Esophagus mucosa (tissue), 1 donor: ENCODE measurements at regions not wholly inside any gene's neighbourhood (a gene's known extent, or its start where the extent isn't known, plus 50 kb on each side); places are given as distances from the start of the nearest gene placed in this dataset.
"Not testable (repeated sequence)": the region's sequence is repeated elsewhere in the genome, so short reads cannot be mapped to it uniquely, and the experiment has no call there.

Experiments used
- ATAC-seq: fragments of 200-7000 bp; cut with Tn5 transposase; one replicate; pipeline ENCODE4 v1.9.1; 2020
- donor health status: DM: yes; HTN: yes; CAD: no.

GRCh38 chr5:143524338-143524945 is 121.0 kb upstream of the NR3C1 start:
- ATAC-seq = no peak

- ATAC-seq = no peak
Observed at GRCh38 chr5:143521846-143522400, 118.4 kb upstream of the NR3C1 start.

DNA sequence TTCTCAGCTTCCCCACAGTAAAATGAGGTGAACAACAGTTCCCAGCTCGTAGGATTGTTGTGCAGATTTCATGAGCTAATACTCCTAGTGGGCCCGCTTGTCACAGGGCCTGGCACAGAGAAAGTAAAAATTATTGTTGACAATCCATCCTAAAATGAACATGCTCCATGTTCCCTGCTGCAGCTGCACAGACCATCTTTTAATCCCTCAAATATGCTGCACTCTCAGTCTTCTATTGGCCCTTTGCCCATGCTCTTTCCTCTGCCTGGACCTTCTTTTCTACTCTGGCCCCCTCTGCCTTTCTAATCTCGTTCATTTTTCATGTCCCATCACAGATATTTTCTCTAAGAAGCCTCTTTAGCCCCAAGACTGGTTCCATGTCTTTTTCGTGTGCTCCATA is 117.7 kb upstream of the NR3C1 start:
- ATAC-seq = no peak

- not testable (repeated sequence) for ATAC-seq
Observed at GRCh38 chr5:143519215-143519614, 115.7 kb upstream of the NR3C1 start.

DNA sequence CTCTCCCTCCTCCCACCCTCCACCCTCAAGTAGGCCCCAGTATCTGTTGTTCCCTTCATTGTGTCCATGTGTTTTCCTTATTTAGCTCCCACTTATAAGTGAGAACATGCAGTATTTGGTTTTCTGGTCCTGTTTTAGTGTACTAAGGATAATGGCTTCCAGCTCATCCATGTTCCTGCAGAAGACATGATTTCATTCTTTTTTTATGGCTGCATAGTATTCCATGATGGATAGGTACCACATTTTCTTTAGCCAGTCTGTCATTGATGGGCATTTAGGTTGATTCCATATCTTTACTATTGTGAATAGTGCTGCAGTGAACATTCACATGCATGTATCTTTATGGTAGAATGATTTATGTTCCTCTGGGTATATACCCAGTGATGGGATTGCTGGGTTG is 114.3 kb upstream of the NR3C1 start:
- ATAC-seq = not testable (repeated sequence)

- no peak for ATAC-seq
Observed at GRCh38 chr5:143516249-143516648, 112.8 kb upstream of the NR3C1 start.

DNA sequence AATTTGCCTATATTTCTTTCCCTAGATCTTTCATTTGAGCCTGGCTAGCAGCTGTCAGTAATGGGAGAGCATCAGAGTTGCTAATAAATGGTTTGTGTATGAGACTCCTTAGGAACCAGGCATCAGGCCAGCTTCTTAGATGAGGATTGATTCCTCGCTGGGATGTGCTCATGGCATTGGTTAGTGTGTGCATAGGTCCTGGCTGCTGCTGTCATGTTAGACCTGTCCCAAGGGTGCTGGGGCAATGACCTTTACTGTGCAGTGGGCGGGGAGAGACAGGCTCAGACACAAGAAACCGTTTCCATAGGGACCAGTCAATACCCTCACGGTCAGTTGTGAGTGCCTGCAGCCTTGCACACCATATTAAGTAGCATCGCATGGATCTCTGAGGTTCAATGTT is 112.3 kb upstream of the NR3C1 start:
- ATAC-seq = no peak

DNA sequence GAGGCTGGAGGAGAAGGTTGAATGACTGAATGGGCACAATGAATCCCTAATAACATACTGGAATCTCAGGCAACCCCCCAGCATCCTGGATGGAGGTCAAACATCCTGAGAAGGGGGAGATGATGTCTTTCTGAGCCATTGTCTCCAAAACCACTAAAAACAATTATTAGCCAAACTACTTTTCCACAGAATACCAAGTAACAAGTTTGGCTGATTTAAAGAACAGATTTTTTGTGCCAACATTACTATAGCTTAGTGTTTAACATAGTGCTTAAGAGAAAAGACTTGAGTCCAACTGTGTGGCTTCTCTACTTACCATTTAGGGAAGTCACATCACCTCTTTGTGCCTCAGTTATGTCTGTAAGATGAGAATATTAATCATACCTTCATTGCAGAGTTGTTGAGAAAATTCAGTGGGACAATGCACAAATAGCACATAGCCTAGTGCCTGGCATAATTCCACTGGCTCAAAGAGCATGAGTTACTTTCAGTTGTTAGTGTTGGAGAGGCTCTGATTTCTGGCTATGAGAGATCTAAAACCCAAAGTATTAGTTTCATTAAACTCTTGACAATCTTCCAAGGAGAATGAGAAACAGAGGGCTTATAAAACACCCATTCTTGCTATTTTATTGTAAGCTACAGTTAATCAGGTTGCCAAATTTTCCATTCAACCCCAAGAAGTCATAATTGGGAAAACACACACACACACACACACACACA is 111.3 kb upstream of the NR3C1 start:
- no peak for ATAC-seq

DNA sequence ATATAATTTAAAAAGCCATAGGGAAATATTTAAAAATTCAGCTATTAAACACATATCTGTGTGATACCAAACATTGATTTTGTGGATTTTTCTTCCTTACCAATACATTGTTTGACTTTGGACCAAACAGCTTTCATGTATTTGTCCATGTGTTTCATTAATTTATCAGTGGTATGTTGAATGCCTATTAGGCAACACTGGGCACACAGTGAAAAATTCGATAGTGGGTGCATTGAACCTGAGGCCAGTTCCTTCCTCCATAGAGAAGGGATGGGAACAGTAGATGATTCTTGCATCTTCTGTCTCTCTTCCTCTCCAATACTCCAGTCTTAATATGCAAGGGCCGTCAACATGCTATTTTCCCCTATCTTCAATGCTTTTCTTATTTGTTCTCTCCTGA is 110.2 kb upstream of the NR3C1 start:
- no peak for ATAC-seq

GRCh38 chr5:143511736-143512135 is 108.2 kb upstream of the NR3C1 start:
- ATAC-seq = no peak

DNA sequence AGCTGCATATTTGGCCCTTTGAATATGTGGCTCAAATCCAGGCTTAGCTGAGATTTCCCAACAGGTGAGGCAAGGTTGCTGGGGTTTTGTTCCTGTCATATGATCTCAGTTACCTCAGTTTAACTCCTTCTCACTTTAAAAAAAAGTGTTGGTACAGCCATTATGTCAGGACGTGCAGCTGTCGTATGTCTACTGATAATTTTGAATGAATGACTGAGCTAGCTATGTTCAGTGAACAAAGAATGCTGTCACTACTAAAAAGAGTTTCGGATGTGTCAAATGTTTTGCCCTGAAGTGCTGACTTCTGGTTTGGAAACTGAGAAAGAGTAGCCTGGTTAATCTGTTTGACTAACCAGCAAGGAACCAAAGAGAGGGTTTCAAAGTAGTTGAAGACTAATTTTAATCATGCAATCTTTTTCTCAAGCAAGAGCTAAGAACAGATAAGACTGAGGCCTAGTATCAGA is 106.3 kb upstream of the NR3C1 start:
- peak; percentile 34 for ATAC-seq

GRCh38 chr5:143506836-143507552 is 103.5 kb upstream of the NR3C1 start:
- ATAC-seq = peak; percentile 88

DNA sequence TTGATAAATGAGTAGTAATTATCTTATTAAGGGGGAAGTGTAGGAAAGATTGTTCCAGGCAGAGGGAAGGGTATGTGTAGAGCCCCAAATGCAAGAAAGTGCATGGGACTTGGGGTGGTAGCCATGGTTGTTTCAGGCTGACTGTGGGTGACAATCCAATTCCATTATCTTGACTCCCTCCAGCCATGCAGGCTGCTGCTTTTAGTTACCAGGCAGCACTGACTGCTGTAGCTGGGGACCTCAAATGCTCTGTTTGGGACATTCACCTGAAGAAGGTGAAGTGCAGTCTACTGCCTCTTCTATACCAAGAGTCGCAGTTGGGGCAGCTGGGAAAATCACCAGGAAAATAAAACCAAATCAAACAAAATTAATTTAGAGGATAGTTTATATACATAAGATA is 102.4 kb upstream of the NR3C1 start:
- no peak for ATAC-seq

DNA sequence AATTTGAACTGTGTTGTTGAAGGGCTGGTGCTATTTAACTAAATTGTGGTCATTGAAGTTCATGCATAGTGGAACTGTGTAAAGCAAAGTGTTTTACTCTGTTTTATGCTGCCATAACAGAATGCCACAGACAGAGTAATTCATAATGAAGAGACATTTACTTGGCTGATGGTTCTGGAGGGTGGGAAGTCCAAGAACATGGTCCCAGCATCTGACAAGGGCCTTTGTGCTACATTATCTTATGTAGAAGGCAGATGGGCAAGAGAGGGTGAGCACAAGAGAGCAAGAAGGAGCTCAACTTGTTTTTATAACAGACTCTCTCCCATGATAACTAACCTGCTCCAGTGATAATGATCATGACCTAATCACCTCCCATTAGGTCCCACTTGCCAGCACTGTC is 101.9 kb upstream of the NR3C1 start:
- no peak for ATAC-seq

GRCh38 chr5:143501310-143502044 is 98.0 kb upstream of the NR3C1 start:
- no peak for ATAC-seq

DNA sequence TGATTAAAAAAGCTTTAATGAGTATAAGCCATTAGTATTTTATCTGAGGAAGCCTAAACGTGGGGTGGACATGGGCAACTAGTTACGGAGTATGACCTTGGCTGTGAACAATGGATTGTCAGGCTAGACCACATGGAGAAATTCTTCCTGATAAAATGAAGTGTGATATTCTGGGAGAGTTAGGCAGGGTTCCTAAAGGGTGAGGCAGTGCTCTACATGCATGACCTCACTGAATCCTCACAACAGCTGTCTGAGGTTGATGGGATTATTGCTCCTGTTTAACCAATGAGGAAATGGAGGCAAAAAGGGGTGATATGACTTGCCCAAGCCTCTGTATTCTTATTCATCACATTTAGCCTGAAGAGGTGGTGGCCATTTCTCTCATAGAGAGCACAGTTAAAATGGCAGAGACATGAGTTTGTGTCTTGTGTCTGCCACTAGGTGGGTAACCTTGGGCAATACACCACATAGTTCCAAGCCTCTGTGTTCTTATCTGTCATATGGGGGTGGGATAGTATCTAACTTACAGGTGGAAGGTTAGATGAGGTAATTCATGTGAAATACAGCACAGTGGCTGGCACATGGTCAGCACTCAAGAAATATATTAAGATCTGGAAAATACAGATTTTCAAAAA is 96.1 kb upstream of the NR3C1 start:
- ATAC-seq = no peak

DNA sequence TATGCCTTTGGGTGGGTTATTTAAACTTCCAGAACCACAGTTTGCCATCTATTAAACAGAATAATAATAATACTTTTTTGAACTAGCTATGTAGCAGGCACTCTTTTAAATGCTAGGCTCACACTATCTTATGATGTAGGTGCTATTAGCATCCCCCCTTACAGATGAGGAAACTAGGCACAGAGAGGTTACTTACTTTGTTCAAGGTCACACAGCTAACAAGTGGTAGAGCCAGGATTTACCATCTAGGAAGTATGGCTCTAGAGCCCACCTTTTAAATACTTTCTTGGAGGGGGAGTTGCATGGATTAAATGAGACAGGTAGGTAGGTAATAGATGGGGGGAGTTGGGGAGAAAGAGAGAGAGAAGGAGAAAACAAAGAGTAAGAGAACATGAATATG is 95.3 kb upstream of the NR3C1 start:
- ATAC-seq = no peak

DNA sequence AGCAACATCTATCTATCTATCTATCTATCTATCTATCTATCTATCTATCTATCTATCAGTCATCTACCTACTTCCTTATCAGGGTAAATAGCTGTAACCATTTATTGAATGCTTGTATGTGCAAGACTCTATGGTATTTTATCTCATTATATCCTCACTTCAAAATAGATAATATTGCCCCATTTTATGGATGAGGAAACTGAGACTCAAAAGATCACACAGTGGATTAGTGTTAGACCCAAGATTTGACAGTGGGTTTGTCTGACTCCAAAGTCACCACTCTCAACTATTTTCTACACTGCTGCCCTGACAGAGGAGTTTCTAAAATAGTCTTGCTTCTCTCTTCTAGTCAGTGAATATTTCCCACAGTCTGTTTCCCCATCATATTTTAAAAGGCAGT is 94.3 kb upstream of the NR3C1 start:
- no peak for ATAC-seq

DNA sequence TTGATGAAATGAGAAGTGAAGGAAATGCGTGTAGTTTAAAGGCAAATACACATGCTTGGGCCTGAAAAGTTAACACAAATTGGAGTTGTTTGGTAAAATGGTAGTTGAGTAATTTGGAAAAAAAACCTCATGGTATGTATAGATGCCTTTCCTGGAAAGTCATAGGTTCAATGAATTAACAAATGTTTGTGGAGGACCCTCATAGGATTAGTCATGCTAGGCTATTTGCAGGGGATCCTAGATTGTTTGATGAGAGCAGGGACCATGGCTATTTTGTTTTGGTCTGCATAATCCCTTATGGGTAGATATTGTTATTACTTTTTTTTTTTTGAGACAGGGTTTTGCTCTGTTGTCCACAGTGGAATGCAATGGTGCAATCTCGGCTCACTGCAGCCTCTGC is 93.5 kb upstream of the NR3C1 start:
- no peak for ATAC-seq

- peak; percentile 69 for ATAC-seq
Observed at GRCh38 chr5:143495821-143496275, 92.4 kb upstream of the NR3C1 start.

DNA sequence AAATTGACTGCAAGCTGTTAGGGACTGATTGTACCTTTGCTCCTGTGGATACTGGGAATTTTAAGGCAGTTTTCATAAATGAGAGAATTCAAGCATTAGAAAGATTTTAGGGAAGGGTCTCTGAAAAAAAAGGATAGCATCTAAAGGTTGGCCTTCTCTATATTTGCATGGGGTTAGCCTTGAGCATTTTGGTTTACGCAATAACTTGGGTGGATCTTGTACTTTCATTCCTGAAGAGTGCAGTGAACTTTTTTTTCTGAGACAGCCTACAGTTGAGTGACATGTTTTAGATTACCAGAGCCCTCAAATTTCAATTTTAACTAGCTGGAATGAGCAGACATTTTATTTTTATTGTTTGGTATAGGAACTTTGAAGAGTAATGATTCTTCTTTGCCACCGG is 91.6 kb upstream of the NR3C1 start:
- peak; percentile 71 for ATAC-seq

DNA sequence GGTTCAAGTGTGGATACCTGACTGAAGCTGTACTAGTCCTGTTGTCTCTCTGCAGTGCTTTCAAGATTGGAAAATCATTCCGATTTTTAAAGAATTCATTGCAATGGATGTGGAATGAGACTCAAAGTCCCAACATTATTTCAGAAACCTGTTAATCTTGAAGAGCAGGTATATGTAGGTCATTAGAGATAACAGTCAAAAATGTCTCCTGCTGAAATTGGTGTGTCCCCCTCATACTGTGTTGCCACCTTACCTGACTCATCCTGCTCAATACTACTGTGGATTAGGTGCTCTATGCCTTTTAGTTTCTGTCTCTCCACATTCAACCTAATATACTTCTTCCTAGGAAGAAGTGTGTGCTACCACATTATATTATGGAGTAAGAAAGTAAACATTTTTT is 91.1 kb upstream of the NR3C1 start:
- ATAC-seq = peak; percentile 56
